GM23338 (cell line): ENCODE measurements at regions not wholly inside any gene's neighbourhood (a gene's known extent, or its start where the extent isn't known, plus 50 kb on each side); places are given as distances from the start of the nearest gene placed in this dataset.

Source experiments
- ATAC-seq: fragments of 200-7000 bp; cut with Tn5 transposase; 3 replicates; pipeline ENCODE4 v1.9.1; 2020
- DNase-seq: peaks from one replicate; pipeline ENCODE4 v3.0.0-alpha.2; 2015; ENCODE audit warnings: low spot score
- H2AFZ ChIP-seq: fragments of 200-600 bp; sonication (generic); 2 replicates; pipeline ENCODE4 v1.8.0; 2016; ENCODE audit warnings: antibody characterized with exemption, mild to moderate bottlenecking, moderate library complexity
- H3F3A ChIP-seq: fragments of 200-600 bp; sonication (generic); replicated peaks from 2 replicates; pipeline ENCODE4 v1.8.0; 2017; ENCODE audit warnings: antibody characterized with exemption, mixed run types, low read depth
- H3K27ac ChIP-seq: fragments of 200-600 bp; sonication (generic); 2 replicates; pipeline ENCODE4 v1.6.1; 2016; ENCODE audit warnings: low read depth
- H3K27me3 ChIP-seq: fragments of 200-600 bp; sonication (generic); 2 replicates; pipeline ENCODE4 v1.8.0; 2016; ENCODE audit warnings: mild to moderate bottlenecking, mixed run types, moderate library complexity; ENCODE audit not compliant: insufficient read depth
- H3K36me3 ChIP-seq: fragments of 200-600 bp; sonication (generic); 2 replicates; pipeline ENCODE4 v1.8.0; 2016; ENCODE audit warnings: mild to moderate bottlenecking; ENCODE audit not compliant: insufficient read depth
- H3K4me1 ChIP-seq: fragments of 200-600 bp; sonication (generic); 2 replicates; pipeline ENCODE4 v1.8.0; 2016; ENCODE audit warnings: mild to moderate bottlenecking, moderate library complexity; ENCODE audit not compliant: insufficient read depth
- H3K4me2 ChIP-seq: fragments of 200-600 bp; sonication (generic); 2 replicates; pipeline ENCODE4 v1.7.1; 2017; ENCODE audit warnings: mixed run types
- H3K4me3 ChIP-seq: fragments of 200-600 bp; sonication (generic); 2 replicates; pipeline ENCODE4 v1.6.1; 2016; ENCODE audit warnings: mixed run types
- H3K79me2 ChIP-seq: fragments of 200-600 bp; sonication (generic); replicated peaks from 2 replicates; pipeline ENCODE4 v1.8.0; 2017; ENCODE audit warnings: mild to moderate bottlenecking; ENCODE audit not compliant: insufficient read depth
- H3K9me2 ChIP-seq: fragments of 200-600 bp; sonication (generic); 2 replicates; pipeline ENCODE4 v1.8.0; 2017; ENCODE audit not compliant: insufficient read depth
- H4K20me1 ChIP-seq: fragments of 200-600 bp; sonication (generic); replicated peaks from 2 replicates; pipeline ENCODE4 v1.8.0; 2017; ENCODE audit warnings: mild to moderate bottlenecking; ENCODE audit not compliant: insufficient read depth
- H3K27ac Mint-ChIP-seq: 2 replicates; pipeline ENCODE4 v1.8.0; 2020; ENCODE audit warnings: inconsistent platforms, mild to moderate bottlenecking, moderate library complexity, mixed read lengths
- H3K27me3 Mint-ChIP-seq: 3 replicates; pipeline ENCODE4 v1.8.0; 2022; ENCODE audit warnings: low read depth, mild to moderate bottlenecking, moderate library complexity, mixed read lengths, inconsistent platforms; ENCODE audit not compliant: insufficient read depth, poor library complexity
- H3K36me3 Mint-ChIP-seq: 3 replicates; pipeline ENCODE4 v1.8.0; 2021; ENCODE audit warnings: low read depth, mild to moderate bottlenecking, inconsistent platforms, moderate library complexity, mixed read lengths
- H3K4me1 Mint-ChIP-seq: 3 replicates; pipeline ENCODE4 v1.8.0; 2020; ENCODE audit warnings: mild to moderate bottlenecking, inconsistent platforms, mixed read lengths
- H3K4me3 Mint-ChIP-seq: 3 replicates; pipeline ENCODE4 v1.8.0; 2021; ENCODE audit warnings: moderate library complexity, mild to moderate bottlenecking, inconsistent platforms, mixed read lengths
- H3K9me3 Mint-ChIP-seq: 3 replicates; pipeline ENCODE4 v1.8.0; 2020; ENCODE audit warnings: moderate library complexity, mild to moderate bottlenecking, inconsistent platforms, mixed read lengths
- CREB1 ChIP-seq: fragments of 250-450 bp; sonication (Bioruptor Pico); IDR thresholded peaks from 2 replicates; pipeline ENCODE4 v1.5.0; 2020; ENCODE audit warnings: low read depth, mild to moderate bottlenecking, moderate library complexity
- EZH2 ChIP-seq: fragments of 200-600 bp; sonication (generic); IDR thresholded peaks from one replicate; pipeline ENCODE4 v1.8.0; 2017; ENCODE audit warnings: antibody characterized with exemption, mild to moderate bottlenecking, low read depth; ENCODE audit not compliant: unreplicated experiment
- EZH2phosphoT487 ChIP-seq: fragments of 200-600 bp; sonication (generic); IDR thresholded peaks from one replicate; pipeline ENCODE4 v1.8.1; 2018; ENCODE audit warnings: antibody characterized with exemption; ENCODE audit not compliant: unreplicated experiment
- REST ChIP-seq: IDR thresholded peaks from one replicate; pipeline ENCODE4 v1.6.1; 2018; ENCODE audit warnings: antibody characterized with exemption; ENCODE audit not compliant: unreplicated experiment
- STAT1 ChIP-seq: IDR thresholded peaks from one replicate; pipeline ENCODE4 v1.6.1; 2016; ENCODE audit warnings: antibody characterized with exemption; ENCODE audit not compliant: unreplicated experiment
- ZNF462 ChIP-seq: fragments of 250-450 bp; sonication (Bioruptor Pico); IDR thresholded peaks from 2 replicates; pipeline ENCODE4 v1.5.0; 2020; ENCODE audit warnings: mild to moderate bottlenecking, moderate library complexity

GRCh38 chr9:79257790-79258351 lies 313.9 kb upstream of the TLE4 start (continued):
- TF ChIP-seq ZNF462 (CRISPR knock-in tag) (no peak), CREB1 (no peak), REST (no peak), EZH2 (no peak), EZH2phosphoT487 (no peak)

GRCh38 chr9:79259858-79260257 lies 311.9 kb upstream of the TLE4 start:
- H3K27ac Mint-ChIP-seq: no peak overlapping the region
- Histone ChIP-seq H3K4me1 (peaks cover 16% of the 10 kb centered on the region; the same call in 1 of the 2 replicates), H2AFZ (no peak overlapping the region), H3K9me2 (no peaks in the 10 kb centered on the region), H3K79me2 (no peaks in the 10 kb centered on the region), H3K27me3 (no peaks in the 10 kb centered on the region), H4K20me1 (no peaks in the 10 kb centered on the region), H3F3A (no peaks in the 10 kb centered on the region), H3K4me2 (no peak overlapping the region), H3K27ac (no peak overlapping the region), H3K4me3 (no peak overlapping the region), H3K36me3 (no peaks in the 10 kb centered on the region)
- no peaks in the 10 kb centered on the region for H3K36me3 Mint-ChIP-seq
- ATAC-seq (no peak), DNase-seq (no peak)
- no peaks in the 10 kb centered on the region; the same call in 2 of the 3 replicates for H3K4me1 Mint-ChIP-seq
- H3K27me3 Mint-ChIP-seq: peaks cover 2% of the 10 kb centered on the region
- H3K4me3 Mint-ChIP-seq: no peak overlapping the region
- no peaks in the 10 kb centered on the region; the same call in 2 of the 3 replicates for H3K9me3 Mint-ChIP-seq
- TF ChIP-seq STAT1: no peak
- no peak for TF ChIP-seq ZNF462 (CRISPR knock-in tag)
